HG03457 (cell line): ENCODE measurements at regions not wholly inside any gene's neighbourhood (a gene's known extent, or its start where the extent isn't known, plus 50 kb on each side); places are given as distances from the start of the nearest gene placed in this dataset.
"Not testable (repeated sequence)": the region's sequence is repeated elsewhere in the genome, so short reads cannot be mapped to it uniquely, and the experiment has no call there.

Source experiments
- ATAC-seq: cut with Tn5 transposase; IDR thresholded peaks from one replicate; pipeline ENCODE4 v1.9.1; 2021; ENCODE audit warnings: moderate number of reproducible peaks; ENCODE audit not compliant: unreplicated experiment

DNA sequence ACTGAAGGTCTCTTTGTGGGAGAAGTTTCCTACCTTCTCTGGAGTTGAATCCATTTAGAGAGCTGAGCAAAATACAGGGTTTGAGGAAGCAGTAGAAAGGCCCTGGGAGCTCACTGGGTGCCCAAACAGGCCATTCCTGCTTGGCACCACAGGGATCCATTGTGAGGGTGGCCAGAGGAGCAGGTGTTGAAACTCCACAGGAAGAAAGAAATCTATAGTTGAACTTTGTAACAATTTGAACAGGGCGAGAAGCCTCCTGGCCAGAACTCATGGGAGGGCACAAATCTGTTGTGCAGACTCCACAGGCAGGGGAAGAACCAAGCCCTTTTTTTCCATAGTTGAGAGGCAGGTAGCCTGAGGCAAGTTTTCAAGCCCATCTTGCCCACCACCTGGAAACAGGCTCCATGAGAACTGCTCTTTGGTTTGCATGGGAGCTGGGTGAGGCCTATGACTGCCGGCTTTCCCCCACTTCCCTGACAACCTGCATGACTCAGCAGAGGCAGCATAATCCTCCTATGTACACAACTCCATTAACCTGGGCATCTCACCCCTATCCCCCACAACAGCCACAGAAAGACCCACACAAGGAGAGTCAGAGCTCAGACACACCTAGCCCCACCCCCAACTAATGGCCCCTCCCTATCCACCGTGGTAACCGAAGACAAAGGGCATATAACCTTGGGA lies 1053.0 kb downstream of the TSN start:
- ATAC-seq = no peak

DNA sequence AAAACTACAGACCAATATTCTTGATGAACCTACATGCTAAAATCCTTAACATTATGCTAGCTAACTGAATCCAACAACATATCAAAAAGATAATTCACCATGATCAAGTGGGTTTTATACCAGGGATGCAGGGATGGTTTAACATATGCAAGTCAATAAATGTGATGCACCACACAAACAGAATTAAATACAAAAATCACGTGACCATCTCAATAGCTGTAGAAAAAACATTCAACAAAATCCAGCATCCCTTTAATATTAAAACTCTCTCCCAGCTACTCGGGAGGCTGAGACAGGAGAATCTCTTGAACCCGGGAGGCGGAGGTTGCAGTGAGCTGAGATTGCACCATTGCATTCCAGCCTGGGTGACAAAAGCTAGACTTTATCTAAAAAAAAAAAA lies 1056.8 kb downstream of the TSN start:
- not testable (repeated sequence) for ATAC-seq

DNA sequence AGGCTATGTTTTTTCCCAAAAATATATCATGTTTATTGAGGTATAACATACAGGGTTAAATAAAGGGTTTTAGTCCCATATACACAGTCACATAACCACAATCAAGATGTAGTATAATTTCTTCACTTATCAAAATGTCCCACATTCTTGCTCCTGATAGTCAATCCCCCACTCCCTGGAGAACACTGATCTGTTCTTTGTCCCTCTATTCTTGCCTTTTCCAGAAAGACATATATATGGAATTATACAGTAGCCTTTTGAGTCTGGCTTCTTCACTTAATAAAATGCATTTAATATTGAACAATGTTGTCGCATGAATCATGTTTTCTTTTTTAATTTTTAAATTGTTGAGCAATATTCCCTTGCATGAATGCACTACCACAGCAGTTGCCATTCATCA lies 1059.7 kb downstream of the TSN start:
- no peak for ATAC-seq

DNA sequence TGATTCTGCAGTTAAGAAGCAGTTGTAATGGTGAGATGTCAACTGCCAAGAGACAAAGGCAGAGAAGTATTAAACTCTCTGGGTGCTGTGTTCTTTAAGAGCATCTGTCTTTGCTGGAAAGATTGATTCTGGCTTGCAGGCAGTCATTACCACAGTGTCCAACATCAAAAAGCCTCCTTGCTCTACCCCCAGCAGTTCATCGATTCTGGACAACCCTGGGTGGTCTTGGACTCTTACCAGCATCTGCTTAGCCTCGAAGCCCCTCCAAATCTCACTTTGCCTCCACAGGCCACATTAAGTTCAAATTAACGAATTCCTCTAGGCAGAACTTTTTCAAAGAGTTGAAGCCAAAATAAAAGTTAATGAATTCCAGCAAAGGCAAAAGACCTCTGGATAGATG lies 1061.4 kb downstream of the TSN start:
- no peak for ATAC-seq

DNA sequence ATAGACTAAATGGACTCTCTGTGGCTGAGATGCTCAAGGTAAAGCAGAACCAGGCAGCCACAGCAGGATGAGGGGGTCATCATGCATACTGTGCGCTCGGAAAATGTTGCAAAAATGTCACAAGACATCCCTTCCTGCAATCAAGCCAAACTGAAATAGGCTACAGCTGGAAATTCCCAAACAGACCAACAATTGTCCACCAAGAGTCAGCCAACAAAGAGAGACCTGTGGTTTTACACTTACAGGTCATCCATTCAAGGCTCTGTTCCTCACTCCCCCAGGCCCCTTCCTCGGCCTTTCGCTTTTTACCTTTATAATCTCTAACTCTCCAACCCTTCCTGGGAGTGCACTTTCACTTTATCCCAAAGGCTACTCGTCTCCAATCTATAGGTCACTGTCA lies 1066.9 kb downstream of the TSN start:
- no peak for ATAC-seq

DNA sequence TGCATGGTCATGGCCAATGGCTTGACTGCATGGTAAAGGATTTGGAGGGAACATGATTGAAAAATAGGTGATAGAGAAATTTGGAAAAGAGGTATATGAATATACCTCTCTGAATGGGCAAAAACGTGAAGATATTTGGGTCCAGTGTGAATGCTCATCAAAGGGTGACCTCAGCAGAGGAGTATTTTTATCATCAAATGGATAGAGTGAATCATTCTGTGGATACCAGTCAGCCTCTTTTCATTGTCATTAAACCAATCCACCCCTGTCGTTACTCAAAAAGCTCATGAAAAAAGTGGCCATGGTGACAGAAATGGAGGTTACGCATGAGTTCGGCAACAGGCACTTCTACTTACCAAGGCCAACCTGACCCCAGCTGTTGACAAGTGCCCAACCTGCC lies 1074.7 kb downstream of the TSN start:
- no peak for ATAC-seq

DNA sequence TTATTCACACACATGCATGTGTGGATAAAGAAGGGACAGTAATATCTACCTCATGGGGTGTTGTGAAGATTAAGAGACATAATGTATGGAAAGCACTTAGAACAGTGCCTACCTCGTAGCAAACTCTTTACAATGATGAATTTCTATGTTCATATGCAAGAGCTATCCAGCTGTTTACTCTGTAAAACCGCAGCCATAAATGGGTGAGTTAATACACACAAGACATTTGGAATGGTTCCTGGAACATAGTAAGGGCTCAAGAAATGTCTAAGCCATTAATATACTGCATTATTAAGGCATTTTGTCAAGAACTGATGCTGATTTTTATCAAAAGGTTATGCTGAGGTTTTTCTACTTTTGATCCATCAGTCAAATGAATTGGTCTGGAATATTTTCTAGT lies 1076.2 kb downstream of the TSN start:
- no peak for ATAC-seq

DNA sequence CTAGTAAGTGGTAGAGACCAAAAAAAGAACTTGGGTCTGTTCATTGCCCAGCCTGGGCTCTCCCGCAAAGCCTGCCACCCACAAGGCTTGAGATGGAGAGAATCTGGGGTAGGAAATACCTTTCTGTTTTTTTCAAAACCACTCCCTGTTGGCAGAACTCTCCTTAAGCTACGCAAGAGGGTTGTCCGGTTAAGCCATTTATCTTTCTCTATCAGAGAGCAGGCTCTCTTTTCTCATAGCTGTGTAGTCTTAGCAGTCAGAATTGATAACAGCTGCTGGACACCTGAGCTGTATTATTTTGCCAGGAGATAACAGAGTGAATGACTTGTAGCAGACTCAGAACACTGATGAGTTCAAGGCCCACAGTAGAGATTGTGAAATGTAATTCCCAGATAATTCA lies 1088.1 kb downstream of the TSN start:
- no peak for ATAC-seq

DNA sequence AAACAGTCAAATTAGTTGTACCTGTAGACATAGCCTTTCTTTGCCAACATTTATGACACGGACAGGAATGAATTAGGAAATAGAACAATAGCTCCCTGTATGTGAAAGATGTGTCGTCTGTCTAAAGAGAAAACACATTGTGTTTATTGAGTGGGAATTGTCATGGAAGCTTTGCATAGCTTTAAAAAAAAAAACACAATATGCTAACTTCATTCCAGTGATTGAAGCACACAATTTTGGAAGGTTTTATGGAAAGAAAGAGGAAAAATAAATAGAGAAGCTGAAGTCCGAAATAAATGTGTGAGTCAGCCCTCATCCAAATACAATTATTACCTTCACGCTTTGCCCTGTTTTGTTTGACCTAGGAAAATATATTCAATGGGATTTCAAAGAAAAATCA lies 1095.7 kb downstream of the TSN start:
- ATAC-seq = no peak

DNA sequence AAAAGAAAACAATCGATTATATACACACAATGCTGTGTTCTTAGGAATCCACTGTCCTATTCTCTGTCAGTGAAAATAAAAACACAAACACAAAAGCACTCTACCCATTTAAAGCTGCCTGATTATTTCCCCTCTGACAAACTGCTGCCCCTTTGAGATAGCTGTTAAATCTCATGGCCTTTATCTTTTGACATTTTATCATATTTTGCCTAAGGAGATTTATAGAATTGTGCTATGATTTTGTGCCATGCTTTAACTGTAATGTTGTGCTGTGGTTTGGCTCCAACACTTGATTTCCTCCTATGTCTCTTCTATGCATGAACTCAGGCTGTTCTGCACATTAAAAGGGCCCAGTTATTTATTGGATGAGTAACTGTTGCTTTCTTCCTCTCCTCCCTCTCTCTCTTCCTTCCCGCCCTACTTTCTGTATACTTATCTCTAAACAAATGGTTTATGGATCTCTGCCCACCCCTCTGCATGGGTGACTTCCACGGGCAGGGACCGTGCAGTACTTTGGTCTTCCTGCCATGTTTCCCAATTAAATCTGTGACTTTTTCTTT lies 1096.6 kb downstream of the TSN start:
- ATAC-seq = no peak

DNA sequence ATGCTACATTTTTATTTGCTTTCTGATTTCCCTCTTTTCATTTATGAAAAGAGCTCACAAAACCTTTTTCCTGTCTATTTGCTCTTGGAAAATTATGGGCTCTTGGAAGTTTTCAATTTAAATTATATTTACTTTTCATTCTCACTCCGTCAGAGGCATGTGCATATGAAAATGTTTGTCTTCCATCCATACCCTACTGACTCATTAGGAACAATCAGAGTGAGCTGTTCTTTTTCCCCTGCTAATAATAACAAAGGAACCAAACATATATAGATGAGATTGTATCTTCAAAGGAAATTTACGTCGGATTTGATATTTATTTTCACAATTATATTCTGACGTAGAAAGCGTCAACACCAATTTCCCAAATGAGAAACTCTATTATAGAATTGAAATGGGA lies 1101.2 kb downstream of the TSN start:
- no peak for ATAC-seq

DNA sequence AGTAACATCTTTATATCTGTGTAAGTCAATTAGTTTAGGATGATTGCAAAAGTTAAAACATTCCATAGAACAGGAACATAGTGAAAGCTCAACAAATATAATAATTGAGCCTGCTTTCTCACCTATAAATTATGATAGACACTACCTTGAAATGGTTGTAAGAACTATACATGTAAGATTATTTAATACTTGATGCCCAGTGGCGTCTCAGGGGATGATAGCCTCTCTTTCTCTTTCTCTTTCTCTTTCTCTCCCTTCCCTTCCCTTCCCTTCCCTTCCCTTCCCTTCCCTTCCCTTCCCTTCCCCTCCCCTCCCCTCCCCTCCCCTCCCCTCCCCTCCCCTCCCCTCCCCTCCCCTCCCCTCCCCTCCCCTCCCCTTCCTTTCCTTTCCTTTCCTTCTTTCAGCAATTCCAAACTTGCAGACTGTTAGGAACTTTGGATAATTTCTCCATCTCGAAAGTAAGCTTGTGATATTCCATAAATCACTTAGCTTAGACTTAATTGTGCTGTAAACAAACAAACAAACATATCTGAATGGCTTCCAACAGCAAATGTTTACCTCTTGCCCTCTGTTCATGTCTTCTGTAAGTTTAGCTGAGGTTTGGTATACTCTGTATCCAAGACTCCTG lies 1102.7 kb downstream of the TSN start:
- ATAC-seq = no peak

DNA sequence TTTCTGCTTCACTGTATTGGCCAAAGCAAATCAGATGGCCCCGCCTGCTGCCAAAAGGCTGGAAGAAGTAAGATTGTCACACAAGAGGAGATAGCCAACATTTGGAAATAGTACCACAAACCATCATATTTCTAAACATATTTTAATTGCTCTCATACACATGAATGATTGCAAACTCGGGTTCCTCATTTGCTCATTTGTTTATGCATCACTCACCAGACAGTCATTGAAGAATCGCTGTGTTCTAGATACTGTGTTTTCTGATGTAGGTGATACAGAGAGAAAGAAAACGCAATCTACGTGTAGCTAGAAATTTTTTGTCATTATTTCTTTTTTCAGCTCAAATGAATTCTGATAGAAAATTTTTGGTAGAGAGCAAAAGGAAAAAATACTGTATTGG lies 1103.4 kb downstream of the TSN start:
- no peak for ATAC-seq

DNA sequence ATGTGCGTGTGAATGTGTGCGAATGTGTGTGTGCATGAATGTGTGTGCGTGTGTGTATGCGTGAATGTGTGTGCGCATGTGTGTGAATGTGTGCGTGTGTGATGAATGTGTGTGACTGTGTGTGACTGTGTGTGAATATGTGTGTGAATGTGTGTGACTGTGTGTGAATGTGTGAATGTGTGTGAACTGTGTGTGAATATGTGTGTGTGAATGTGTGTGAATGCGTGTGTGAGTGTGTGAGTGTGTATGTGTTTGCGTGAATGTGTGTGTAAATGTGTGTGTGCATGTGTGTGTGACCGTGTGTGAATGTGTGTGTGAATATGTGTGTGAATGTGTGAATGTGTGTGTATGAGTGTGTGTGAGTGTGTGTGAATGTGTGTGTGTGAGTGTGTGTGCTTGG lies 1103.8 kb downstream of the TSN start:
- ATAC-seq = no peak

DNA sequence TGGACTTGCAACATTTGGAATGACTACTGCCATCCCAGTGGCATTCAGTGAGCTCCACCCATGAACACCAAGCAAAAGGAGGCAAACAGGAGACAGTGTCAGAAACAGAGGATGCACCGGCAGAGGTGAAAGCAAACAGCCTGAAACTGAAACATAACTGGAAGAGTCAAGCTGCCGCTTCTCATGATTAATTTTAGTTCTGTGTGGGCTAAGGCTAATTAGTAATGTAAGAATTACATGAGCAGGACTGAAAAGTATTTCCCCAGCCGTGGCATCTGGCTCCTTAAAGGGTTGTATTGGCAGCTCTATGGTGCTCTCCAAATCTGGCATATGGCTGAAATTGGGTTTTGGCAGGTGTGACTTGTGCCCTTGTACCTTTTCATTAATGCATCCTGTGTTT lies 1108.1 kb downstream of the TSN start:
- no peak for ATAC-seq

DNA sequence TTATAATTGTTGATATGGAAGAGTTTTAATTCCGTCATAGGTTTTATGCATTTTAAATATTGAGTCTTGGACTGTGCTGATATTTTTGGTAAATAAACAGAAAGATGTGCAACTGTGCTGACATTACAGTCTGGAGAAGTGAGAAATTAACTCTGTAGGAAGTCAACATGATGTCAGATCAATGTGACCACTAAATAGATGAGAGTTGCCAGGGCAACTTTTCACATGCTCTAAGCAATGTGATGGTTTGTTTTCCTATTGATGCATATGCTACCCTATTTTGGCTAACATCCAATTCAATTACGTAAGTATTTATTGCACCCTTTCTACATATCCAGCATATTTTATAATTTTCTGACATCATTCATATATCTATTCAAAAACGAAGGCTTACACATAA lies 1109.3 kb downstream of the TSN start:
- no peak for ATAC-seq

DNA sequence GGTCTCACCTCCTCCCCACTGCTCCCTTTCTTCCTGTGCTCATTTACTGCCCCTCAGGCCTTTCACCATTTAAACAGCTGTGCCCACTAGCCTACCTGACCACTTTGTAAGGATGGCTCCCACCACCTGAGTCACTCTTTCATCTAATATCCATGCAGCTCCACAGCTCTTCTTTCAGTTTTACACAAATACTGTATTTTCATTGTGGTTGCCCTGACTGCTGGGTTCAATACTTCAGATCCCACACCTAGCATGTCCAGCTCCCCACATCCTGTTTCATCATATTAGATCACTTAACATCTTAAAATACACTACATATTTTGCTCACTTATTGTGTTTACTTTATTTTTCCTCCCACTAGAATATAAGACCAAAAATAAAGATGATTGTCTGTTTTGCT lies 1110.6 kb downstream of the TSN start:
- ATAC-seq = no peak

DNA sequence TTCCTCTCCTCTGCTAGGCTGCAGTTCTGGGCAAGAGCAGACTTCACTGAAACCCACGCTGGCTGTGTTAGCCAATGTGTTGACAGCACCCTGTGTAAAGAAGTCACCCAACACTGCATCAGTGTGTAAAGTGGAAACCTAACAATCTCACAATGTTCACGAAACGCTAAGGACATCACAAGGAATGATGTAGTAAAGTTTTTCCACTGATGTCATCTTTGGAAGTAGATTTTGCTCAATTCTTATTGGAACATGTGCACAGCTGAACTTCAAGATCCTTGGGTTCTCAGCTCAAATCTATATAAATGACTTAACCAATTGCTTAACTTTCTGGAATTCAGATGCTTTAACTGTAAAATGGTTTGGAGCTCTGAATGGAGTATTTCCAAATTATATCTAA lies 1112.5 kb downstream of the TSN start:
- no peak for ATAC-seq

DNA sequence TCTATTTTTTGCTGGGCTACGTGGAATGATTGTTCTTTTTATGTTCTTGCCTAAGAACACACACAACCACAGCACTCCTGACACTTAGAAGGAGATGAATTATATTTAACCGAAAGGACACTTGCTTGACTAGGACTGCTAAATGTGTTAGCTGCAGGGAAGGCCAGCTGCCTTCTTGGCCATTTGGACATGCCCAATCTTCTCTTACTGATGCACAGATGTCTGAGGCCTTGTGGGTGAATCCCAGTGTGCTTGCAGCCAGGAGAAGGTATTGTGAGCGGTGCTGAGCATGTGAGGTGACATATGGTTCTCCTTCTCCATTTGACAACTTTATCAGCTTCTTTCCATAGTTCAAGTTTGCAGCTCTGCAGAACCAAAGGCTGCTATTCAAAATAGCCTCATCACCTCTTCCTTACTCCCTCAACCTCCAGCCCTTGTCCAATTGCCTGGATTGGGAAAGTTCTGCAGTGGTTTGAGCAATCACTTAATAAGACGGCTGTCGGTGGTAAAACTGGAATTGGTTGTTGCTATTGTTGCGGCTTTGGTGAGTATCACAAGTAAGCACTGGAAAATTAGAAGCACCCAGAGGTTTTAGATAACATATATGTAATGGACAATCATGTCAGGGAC lies 1113.3 kb downstream of the TSN start:
- ATAC-seq = no peak

DNA sequence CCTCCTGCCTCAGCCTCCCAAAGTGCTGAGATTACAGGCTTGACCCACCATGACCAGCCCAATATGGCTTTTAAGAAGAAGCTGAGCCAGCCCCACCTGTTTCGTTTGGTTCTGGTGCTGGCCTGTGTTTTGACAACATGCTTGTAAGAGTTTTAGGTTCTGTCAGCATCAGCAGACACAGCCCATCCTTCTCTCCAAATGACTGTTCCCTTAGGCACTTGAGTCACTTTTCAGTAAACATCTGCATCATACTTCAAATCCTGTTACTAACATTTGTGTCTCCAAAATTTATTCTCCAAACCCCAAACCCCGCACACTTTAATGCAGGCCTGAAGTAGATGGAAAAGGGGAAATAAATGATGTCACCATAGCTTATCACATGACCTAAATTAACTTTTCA lies 1118.5 kb downstream of the TSN start:
- ATAC-seq = no peak

DNA sequence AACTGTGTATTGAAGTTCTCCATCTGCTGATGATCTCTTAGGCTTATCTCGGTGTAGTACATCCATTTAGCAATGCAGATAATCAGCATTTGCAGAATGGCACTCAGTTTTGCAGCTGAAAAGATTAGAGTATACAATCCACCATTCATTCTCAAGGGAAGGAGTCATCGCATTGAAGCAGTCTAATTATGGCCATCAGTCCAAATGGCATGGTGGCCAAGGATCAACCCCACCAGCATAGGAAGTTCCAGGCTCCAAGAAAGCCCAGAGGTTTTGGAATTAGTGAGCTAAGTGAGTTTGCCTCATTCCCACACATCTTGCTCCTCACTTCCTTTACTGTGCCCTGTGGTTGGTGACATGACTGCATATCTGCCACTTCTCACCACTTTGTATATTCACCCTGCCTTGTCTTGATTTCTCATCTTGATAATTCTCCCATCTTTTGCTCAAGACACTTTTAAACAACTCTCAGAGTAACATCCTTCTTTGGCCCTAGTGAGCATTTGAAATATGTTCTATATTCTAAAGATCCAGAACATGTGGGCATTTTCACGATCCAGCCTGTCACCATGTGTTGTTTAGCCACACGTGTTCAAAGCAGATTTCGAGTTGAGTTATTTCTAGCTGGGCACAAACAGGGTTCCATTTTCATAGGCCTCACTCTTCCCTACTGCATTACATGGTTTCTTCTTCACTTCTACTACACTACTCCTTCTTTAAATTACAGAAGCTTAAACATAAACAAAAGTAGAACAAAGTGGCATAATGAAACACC lies 1119.8 kb downstream of the TSN start:
- ATAC-seq = no peak

DNA sequence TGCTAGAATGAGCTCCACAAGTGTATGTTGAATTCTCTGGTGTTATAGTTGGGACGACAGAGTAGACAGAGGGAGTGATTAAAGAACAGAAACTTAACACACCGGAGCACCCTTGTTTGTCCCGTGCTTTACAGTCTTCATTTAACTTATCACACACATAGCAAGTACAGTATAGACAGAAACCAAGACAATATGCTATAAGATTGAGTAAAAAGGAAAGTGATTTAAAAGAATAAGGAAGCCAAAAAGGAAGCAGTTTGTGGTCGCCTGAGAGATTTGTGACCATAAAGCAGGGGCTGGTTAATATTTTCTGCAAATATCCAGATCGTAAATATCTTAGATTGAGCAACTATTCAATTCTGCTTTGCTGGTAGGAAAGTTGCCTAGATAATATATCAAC lies 1128.4 kb downstream of the TSN start:
- ATAC-seq = no peak
